ENCODE measurements at regions not wholly inside any gene's neighbourhood (a gene's known extent, or its start where the extent isn't known, plus 50 kb on each side); places are given as distances from the start of the nearest gene placed in this dataset.
"Not testable (repeated sequence)": the region's sequence is repeated elsewhere in the genome, so short reads cannot be mapped to it uniquely, and the experiment has no call there.

DNA sequence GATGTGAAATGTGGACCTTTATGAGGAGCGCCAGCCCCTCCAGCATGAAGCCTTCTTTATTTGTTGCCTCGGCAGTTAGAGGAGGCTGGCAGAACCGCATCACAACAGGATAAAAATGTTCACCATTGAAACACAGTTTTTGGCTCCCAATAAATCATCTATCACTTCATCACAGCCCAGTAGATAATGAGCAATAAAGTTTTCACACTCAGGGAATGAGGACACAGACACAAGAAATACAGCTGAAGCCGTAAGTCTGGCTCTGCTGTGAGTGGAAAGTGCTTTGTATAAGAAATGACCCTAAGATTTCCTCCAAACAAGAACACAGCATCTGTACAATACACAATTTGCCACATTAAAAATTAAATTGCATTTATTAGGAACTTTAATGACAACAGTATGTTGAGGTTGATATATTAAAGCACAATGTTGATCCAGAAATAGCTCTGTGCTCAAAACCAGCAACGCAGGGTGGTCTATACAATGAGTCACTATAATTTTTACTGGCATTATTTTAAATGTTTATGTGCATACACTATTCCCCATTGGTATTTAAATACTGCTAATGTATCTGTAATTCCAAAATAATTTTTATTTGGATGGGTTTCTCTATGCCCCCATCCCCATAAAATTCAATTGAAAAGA lies 301.8 kb upstream of the MGMT start:
- no peak for DNase-seq

DNA sequence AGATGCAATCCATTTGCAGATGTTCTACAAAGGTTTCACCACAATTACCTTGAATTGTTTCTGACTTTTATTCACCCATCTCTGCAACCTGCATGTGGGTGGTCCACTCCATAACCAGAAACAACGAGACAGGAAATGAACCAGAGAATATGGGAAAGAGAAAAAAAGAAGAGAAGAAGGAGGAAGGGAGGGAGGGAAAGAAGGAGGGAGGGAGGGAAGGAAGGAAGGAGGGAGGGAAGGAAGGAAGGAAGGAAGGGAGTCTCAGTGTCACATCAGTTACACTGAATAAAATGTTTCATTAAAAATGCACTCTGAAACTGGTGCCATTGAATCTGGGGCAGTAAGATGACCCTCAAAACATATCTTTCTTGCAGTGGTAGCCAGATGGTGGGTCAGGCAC lies 301.3 kb upstream of the MGMT start:
- no peak for DNase-seq

DNA sequence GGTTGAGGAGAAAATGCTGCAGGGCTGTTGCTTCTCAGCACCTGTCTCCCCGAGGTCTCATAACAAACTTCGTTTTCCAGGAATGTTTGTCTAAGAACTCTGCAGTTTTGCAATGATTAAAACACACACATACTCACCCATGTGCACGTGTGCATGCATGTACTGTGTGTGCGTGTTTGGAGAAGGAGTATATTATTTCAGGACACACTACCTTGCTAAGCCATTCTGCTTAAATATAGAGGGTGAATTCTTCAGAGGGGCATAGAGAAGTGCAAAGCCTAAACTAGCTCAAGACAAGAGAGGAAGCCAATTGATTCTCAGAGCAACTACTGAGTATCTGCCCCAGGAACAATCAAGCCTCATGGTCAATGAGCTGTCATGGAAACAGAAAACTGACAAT lies 298.4 kb upstream of the MGMT start:
- DNase-seq: no peak

DNA sequence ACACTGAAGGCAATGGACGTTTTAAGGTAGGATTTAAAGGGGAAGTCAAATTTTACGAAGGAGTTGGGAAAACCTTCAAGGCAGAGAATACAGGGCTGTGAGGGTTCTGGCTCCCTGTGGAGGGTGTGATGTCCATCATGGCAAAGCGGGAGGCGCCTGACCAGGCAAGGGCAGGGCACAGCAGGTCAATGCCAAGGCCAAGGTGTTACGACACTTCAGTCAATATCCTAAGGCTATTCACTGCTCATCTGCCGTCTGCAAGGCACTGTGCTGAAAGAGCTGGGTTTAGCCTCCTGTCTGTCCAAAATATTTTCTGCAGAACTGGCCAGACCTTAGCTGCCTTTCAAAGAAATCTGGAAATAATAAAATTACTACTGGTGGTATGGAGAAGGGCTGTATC lies 297.9 kb upstream of the MGMT start:
- no peak for DNase-seq

DNA sequence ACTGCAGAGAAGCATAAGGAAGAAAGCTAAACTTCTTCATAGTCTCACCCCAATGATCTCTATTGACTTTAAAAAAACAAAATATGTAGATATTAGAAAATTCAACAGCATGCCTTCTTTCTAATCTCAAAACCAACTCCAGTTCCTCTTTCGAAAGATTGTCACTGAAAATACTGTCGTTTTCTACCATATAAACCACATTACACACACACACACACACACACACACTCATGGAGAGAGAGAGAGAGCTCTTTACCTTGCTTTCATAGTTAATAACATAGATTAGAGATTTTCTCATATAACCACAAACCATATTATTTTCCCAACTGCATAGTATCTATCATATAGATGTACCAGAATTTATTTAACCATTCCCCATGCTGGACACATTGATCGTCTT lies 296.2 kb upstream of the MGMT start:
- DNase-seq: no peak

DNA sequence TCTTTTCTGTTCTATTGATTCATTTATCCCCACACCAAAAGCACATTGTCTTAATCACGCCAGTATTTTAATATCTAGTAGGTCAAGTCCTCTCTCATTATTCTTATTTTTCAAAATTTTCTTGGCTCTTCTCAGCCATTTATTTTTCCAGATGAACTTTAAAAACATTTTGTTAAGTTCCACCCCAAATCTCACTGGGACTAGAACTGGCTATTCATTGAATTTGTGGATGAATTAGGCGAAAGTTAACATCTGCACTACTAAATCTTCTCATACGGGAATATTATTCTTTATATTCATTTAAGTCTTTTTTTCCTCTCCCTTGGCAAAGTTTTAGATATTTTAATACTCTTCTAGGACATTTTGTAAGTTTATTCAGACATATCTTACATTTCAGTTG lies 295.2 kb upstream of the MGMT start:
- no peak for DNase-seq

DNA sequence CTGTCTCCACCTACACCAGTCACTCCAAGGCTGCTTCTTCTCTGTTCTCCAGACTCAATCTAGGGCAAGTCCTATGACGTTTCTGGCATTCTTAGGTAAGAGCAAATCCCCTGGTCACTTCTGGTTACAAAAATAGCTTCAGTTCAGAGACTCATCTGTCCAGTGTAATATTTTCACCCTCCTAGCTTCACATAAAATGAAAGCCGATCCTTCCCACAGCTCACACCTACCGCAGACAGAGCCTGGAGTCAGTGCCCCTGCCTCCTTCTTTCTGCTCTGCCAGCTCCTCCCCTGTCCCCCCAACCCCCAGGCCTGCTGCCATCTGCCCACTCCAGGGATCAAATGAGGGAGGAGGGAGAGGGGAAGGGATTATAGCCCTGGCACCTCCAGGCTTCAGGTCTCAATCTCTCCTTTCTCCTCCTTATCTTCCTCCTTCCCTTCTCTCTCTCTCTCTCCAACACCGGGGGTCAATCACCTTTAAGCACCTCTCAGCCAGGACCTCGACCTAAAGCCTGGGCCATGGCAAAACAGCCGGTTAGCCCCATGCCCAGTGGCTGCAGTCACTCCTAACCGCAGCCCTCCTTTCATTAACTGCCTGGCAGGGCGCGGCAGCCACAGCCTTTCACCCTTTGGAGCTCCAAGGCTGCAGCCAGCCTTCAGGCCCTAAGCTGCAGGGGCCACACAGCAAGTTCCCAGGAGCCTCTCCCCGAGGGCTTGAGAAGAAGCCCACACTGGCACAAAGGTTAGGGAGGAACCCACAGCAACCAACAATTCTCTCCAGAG lies 292.6 kb upstream of the MGMT start:
- no peak for DNase-seq

DNA sequence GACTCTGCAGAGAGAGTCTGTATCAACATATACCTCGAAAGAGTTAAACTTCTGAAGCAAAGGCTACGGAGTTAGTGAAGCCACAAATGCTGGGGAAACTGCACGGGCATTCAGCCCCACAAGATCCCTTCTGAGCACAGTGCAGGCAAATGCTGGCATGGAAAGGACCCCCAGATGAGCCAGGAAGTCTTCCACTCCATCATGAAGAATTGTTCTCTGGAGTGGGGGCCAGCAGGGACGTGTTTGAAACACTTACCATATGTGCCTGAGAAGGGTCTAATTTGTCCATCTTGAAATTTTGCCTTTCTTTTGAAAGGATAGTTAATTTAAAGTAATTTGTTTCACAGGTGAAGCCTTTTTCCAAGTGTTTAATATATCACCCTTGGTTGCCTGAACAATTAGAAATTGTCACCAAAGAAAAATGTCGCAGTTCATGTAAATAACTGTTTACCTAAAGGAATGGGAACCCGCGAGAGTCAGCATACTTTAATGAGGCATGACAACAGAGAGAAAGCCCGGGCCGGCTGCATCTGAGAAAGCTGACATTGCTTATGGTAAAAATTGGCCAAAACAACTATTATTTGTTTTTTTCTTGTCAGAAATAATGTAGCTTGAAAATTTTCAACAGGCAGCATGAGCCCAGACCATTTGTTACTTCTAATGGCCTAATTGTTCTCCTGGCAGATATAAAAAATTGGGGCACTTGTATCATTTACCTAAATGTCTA lies 287.6 kb upstream of the MGMT start:
- DNase-seq: no peak

DNA sequence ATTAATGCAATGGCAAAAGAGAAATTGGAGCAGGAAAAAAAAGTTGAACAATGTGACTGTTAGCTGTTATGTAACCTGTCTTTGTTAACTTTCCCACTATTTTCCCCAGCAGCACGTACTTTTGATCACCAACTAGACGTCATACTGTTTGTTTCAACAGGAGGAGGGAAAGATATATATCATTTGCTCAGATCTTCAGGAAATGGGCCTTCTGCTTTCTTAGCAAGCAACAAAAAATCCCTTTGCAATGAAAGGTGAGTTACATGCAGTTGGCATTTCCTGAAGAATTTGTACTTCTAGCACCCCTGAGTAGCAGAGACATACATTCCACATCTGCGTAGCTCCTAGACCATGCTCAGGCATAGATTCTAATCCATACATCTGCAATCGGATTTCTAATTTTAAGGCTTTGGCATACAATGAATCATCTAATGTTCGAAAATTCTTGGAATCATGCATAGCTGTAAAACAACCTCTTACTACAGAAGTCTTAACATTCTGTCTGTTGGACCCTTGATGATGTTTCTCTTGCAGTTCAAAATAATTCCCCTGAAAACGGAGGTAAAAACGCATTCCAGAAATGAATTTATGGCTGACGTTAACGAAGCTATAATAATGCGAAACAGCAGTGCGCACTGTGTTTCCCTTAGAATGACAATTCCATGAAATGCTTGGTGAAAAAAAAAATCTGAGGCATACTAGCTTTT lies 286.9 kb upstream of the MGMT start:
- no peak for DNase-seq

DNA sequence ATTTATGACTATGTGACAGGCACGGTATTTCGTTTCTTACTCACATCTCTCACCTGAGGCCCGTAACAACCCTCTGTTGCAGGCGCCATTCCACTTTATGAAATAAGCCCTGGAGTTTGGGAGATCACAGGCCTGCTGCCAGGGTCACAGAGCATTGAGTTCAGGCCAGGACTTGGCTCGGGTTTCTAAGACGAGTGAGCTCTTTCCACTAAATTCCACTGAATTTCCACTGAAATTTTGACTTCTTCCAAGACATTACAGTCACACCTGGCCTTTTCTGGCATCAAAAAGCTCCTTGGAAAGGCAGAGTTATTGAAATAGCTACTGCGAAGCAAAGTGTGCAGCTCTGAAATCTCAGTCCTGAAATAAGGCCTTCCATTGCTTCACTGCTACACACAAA lies 282.8 kb upstream of the MGMT start:
- DNase-seq: no peak

DNA sequence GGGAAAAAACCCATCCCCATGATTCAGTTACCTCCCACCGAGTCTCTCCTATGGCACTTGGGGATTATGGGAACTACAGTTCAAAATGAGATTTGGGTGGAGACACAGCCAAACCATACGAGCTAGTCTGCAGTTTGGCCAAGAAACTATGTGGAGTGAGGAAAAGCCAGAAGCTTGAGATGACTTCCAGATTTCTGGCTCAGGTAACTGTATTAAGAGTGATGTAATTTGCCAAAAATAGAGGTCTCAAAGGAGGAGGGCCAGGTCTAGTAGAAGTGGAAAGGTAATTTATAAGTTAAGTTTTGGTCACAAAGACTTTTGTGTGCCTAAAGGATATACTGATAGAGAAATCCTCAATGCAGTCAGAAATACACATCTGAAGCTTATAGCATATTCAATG lies 279.7 kb upstream of the MGMT start:
- DNase-seq: no peak

DNA sequence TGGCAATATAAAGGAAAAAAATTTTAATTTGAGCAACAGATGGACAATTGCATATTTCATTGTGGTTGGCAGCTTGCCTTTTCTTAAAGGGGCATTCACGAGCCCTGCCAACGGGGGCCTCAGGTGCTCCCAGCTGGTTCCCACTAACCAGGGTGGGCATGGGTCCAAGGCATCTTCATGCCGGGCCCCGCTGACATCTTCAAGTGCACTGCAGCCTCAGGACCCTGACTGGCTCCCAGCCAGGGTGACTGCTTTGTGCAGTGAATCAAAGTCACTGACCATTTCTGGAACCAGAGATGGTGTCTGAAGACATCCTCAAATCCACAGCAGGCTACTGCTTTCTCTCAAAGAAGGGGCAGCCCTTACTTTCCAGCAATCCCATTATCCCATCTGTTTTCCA lies 275.2 kb upstream of the MGMT start:
- DNase-seq: no peak

DNA sequence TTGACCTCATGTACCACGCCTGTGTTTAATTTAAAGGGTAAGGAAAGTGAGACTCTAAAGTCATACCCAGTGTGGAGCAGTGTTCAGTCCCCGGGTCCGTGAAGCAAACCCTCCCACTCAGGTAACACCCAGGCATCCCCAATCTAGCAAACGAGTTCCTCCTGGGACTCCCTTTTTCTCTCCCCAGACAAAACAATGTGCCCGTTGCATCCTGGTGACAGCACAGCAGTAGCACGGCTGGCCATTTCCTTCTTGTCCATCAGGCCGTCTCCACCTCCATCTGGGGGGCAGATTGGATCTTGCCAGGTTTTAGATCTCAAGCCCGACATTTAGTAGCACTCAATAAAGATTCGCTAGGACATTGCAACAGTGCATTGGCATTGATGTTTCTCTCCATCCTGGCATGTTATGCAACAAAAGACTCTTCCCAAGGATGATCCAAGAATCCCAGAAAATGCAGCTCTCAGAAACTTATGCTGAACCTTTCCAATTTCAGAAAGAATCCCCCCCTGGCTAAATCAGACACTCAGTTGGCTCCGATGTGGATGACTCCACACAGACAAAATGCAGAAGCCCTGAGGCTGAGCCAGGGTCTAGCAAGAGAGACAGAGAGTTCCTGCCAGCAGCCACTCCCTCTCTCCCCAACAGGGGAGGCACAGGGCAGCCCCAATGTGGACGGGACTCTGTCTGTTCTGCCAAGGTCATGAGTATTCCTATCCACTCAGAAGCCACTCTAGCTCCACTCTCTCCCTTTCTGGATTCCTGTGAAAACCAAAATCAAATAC lies 274.5 kb upstream of the MGMT start:
- no peak for DNase-seq

DNA sequence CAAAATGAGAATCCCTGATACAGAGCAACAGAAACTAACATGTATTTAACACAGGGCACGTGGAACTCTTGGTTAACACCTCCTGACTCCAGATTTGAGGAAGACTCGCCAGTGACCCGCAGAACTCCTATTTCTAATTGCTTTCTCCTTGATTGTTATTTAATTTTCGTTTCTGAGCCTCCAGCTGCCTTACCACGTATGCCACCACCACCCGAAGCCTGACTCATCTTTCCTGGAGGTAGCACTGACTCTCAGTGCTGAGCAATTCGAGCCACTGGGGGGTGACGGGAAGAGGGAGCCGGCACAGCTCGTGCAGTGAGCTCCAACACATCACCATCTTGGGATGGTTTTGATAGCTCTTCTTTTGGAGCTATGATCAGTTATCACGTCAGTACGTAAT lies 273.9 kb upstream of the MGMT start:
- DNase-seq: no peak

DNA sequence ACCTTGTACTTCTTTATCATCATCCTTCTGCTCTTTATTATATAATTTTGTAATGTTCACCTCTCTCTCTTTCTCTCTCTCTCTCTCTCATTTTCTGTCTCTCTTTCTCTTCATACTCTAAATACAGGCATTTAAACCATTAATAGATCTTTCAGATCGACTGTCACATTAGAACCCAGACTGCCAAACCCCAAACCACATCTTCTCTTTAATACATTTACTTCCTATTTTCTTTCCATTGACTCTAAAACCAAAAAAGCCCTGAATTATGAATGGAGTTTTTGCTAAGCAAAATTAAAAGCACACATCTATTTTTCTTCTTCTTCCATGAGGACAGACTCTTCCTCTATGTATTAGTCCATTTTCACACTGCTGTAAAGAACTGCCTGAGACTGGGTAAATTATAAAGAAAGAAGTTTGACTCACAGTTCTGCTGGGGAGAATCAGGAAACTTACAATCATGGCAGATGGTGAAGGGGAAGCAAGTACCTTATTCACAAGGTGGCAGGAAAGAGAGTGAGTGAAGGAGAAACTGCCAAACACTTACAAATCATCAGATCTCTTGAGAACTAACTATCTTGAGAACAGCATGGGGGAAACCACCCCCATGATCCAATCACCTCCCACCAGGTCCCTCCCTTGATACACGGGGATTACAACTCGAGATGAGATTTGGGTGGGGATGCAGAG lies 272.7 kb upstream of the MGMT start:
- no peak for DNase-seq

DNA sequence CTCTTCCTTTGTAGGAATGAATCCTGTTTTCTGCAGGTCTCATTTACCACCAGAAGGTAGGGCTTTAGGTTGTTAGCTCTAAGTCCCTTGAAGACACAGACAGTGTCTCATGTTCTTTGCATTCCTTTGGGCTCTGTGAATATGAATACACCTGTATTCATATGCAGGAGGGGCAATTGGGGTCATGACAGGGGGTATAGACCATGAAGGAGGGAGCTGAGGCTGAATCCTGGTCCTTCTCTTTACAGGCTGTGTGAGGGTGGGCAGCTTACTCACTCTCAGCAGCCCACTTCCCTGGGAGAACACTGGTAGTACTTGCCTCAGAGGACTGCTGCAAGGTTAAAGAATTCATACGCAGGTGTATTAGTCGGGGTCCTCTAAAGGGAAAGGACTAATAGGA lies 267.2 kb upstream of the MGMT start:
- no peak for DNase-seq

DNA sequence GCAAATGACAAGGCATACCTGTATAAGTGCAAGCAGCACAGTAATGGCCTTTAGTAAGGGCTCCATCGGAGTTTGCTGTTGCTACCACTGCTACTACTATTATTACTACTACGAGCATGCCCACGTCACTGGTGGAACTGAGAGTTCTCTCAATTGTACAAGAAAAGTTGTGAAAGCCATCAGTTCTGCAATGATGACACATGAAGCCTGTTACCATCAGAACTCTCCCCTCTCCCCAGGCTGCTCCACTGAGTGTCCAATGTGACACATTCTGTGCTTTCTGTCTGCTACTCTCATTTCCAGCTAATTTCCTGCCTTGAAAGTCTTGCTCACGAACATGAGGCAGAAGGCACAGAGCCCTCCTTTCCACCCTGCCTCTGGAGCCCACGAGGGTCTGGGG lies 263.2 kb upstream of the MGMT start:
- no peak for DNase-seq

DNA sequence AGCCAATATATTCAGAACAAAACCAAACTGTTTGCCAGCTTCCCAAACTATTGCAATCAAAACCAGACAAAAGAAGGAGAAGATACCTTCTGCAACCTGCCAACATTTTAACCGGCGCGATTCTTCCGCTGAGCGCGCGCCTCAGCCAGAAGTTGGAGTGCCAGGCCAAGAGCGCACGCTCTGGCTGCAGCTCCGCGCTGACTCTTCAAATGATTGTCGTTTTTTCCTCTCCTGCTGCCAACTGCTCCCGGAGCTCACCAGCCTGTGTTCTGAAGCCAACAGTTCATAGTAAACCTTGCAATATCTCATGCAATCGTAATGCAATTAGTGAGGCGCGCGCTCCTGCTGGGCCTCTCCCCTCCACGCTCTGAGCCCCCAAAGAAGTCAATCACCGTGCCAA lies 259.7 kb upstream of the MGMT start:
- DNase-seq: no peak

DNA sequence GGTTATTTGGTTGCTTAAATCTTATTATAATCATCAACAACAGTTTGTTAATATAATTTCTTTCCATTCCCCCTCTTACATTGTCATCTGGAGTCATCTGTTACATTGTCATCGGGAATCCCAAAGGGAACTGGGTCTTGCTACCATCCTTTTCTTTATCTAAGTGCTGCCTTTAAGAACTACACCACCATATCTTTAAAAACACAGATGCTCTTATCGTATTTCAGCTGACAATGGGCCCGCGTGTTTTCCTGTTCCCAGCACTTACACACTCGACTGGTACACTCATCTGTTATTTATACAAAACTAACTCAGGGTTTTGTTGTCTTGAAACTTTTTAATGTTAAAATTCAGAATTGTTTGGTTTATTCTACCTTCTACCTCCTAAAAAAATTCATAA lies 256.2 kb upstream of the MGMT start:
- no peak for DNase-seq

DNA sequence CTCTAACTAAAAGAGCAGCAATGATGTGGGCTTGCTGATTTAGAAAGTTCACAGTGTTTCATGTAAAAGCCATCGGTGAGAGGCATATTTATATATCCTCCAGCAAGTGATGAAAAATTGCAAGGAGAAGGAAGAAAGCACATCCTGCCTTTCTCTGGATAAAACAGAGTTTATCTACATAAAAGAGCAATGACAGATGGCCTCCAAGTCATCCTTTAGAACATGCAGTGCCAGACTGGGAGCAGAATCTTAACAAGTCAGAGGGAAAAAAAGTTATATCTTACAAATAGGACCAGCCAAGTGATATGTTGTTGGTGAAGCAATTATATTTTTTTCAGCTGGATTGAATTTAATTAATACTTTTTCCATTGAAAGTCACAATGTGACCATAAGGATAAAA lies 253.8 kb upstream of the MGMT start:
- no peak for DNase-seq

DNA sequence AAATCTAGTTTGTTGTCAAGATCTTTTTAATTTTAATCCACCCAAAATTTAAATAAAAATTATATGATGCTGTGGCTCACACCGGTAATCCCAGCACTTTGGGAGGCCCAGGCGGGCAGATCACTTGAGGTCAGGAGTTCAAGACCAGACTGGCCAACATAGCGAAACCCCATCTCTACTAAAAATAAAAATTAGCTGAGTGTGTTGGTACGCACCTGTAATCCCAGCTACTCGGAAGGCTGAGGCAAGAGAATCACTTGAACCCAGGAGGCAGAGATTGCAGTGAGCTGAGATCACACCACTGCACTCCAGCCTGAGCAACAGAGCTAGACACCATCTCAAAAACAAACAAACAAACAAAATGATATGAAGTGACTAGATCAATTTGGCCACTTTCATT lies 253.0 kb upstream of the MGMT start:
- not testable (repeated sequence) for DNase-seq

DNA sequence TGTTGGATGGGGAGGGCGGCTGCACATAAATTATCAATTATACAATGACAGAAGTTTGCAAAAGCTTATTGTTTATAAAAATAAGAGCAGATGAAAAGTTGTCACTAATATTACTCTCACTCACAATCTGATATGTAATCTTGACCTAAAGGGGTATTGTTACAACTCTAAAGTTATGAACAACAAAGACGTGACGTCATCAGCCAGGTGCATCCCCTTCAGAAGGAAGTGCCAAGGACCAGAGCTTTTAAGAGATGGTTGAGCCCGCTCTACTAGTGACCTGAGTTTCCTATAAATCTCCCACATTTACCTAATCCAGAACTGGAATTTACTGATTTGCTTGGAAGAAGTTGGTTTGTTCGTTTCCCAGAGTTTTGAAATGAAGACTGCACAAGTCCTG lies 247.7 kb upstream of the MGMT start:
- no peak for DNase-seq

Measured in DMS79 (cell line).